Activated CD8-positive, alpha-beta T cell treated with anti-CD3 and anti-CD28 coated beads for 36 hours (primary cell): ENCODE measurements at regions not wholly inside any gene's neighbourhood (a gene's known extent, or its start where the extent isn't known, plus 50 kb on each side); places are given as distances from the start of the nearest gene placed in this dataset.
"Not testable (repeated sequence)": the region's sequence is repeated elsewhere in the genome, so short reads cannot be mapped to it uniquely, and the experiment has no call there.

Source experiments
- ATAC-seq: fragments of 200-7000 bp; cut with Tn5 transposase; one replicate; pipeline ENCODE4 v1.10.0; 2021; ENCODE audit warnings: mild to moderate bottlenecking, moderate library complexity
- CTCF ChIA-PET: fragments of 350-600 bp; sonication (Branson Sonifier 250); formaldehyde crosslinking; loops from one replicate; lab custom pipeline; 2021; ENCODE audit warnings: antibody characterized with exemption; lab: Charles Lee
- POLR2A ChIA-PET: fragments of 350-600 bp; sonication (Branson Sonifier 250); formaldehyde crosslinking; loops from one replicate; lab custom pipeline; 2021; ENCODE audit warnings: antibody characterized with exemption; lab: Charles Lee
- DNase-seq: peaks from one replicate; pipeline ENCODE4 v3.0.0-alpha.2; 2020
- H3K27ac Mint-ChIP-seq: one replicate; pipeline ENCODE4 v1.8.0; 2021; ENCODE audit warnings: mild to moderate bottlenecking, mixed read lengths
- H3K27me3 Mint-ChIP-seq: one replicate; pipeline ENCODE4 v1.8.0; 2021; ENCODE audit warnings: mixed read lengths
- H3K36me3 Mint-ChIP-seq: one replicate; pipeline ENCODE4 v1.8.0; 2021; ENCODE audit warnings: low read depth, mixed read lengths
- H3K4me1 Mint-ChIP-seq: one replicate; pipeline ENCODE4 v1.8.0; 2021; ENCODE audit warnings: low read depth, mixed read lengths
- H3K4me3 Mint-ChIP-seq: one replicate; pipeline ENCODE4 v1.8.0; 2021; ENCODE audit warnings: mild to moderate bottlenecking, moderate library complexity, mixed read lengths
- H3K9me3 Mint-ChIP-seq: one replicate; pipeline ENCODE4 v1.8.0; 2021; ENCODE audit warnings: mixed read lengths
- CTCF ChIP-seq: fragments of 200-600 bp; IDR thresholded peaks from one replicate; pipeline ENCODE4 v1.8.0; 2022; ENCODE audit warnings: antibody characterized with exemption, mild to moderate bottlenecking
- intact Hi-C: fragments of 100-400 bp; cut with micrococcal nuclease; formaldehyde crosslinking; loops from one replicate; pipeline ENCODE4 v1.10.0; 2022

- DNase-seq: no peak
- ChIA-PET CTCF (no interaction called here), POLR2A (no interaction called here)
- Mint-ChIP-seq H3K4me3 (no peak overlapping the region), H3K4me1 (no peaks in the 10 kb centered on the region), H3K36me3 (no peaks in the 10 kb centered on the region), H3K27ac (no peak overlapping the region), H3K9me3 (peaks cover 21% of the 10 kb centered on the region), H3K27me3 (no peaks in the 10 kb centered on the region)
- TF ChIP-seq CTCF: no peak
- no peak for ATAC-seq
- intact Hi-C loops: no loop called here
These were observed 152.7 kb upstream of the FOXD4L5 start for GRCh38 chr9:65437724-65438123.

DNA sequence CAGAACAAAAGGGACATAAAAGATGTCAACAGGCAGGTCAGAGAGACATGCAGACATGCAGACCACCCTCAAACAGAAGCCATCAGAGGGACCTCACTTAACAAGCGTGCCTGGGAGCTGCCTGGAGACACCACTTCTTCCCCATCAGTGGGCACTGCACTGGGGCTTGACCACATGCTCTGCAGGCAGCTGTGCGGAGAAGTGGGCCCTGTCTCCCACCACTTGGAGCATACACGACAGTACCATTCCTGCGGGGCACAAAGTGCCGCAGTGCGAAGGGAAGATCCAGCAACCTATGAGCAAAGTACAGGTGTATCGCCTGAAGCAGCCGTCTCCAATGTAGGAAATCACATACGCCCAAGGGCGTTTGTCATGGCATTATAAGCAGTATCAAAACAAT is 150.5 kb upstream of the FOXD4L5 start:
- intact Hi-C loops: no loop called here
- no peak for TF ChIP-seq CTCF
- ChIA-PET CTCF (no interaction called here), POLR2A (no interaction called here)
- DNase-seq (no peak), ATAC-seq (no peak)
- Mint-ChIP-seq H3K36me3 (peaks cover 3% of the 10 kb centered on the region), H3K27me3 (no peaks in the 10 kb centered on the region), H3K4me3 (no peak overlapping the region), H3K9me3 (peaks cover 30% of the 10 kb centered on the region), H3K27ac (no peak overlapping the region), H3K4me1 (no peaks in the 10 kb centered on the region)

DNA sequence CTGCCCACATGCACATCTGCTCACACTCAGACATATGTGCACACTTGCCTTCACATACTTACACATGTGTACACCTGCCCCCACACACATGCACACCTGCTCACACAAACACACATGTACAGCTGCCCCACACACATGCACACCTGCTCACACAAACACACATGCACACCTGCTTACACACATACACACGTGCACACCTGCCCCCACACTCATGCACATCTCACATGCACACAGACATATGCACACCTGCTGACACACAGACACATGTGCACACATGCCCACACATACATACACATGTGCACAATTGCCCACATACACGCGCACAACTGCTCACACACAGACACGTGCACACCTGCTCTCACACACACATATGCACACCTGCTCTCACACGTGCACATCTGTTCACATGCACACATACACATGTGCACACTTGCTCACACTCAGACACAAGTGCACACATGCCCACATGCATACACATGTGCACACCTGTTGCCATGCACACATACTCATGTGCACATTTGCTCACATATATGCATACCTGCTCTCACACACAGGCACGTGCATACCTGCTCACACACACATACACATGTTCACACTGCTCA is 147.8 kb upstream of the FOXD4L5 start:
- no peaks in the 10 kb centered on the region for H3K27me3 Mint-ChIP-seq
- intact Hi-C loops: no loop called here
- ChIA-PET POLR2A (no interaction called here), CTCF (no interaction called here)
- no peak overlapping the region for H3K27ac Mint-ChIP-seq
- DNase-seq (no peak), ATAC-seq (no peak)
- TF ChIP-seq CTCF: no peak
- no peaks in the 10 kb centered on the region for H3K4me1 Mint-ChIP-seq
- H3K4me3 Mint-ChIP-seq: no peak overlapping the region
- peaks cover 3% of the 10 kb centered on the region for H3K36me3 Mint-ChIP-seq
- H3K9me3 Mint-ChIP-seq: peaks cover 25% of the 10 kb centered on the region

DNA sequence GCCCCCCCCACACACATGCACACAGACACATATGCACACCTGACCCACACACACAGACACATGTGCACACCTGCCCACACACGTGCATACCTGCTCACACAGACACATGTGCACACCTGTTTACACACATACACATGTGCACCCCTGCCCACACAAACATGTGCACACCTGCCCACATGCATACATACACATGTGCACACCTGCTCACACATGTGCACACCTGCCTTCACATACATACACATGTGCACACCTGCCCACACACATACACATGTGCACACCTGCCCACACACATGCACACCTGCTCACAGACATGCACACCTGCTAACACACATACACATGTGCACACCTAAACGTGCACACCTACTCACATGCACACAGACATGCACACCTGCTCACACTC is 147.0 kb upstream of the FOXD4L5 start:
- H3K27me3 Mint-ChIP-seq: no peaks in the 10 kb centered on the region
- peaks cover 3% of the 10 kb centered on the region for H3K36me3 Mint-ChIP-seq
- H3K4me1 Mint-ChIP-seq: no peaks in the 10 kb centered on the region
- H3K4me3 Mint-ChIP-seq: no peak overlapping the region
- ATAC-seq: no peak
- H3K9me3 Mint-ChIP-seq: peaks cover 22% of the 10 kb centered on the region
- intact Hi-C loops: no loop called here
- CTCF ChIA-PET: no interaction called here
- TF ChIP-seq CTCF: no peak
- POLR2A ChIA-PET: no interaction called here
- H3K27ac Mint-ChIP-seq: no peak overlapping the region
- DNase-seq: no peak

- DNase-seq: no peak
- Mint-ChIP-seq H3K27ac (no peak overlapping the region), H3K36me3 (peaks cover 3% of the 10 kb centered on the region), H3K4me1 (no peaks in the 10 kb centered on the region), H3K4me3 (no peak overlapping the region), H3K9me3 (peaks cover 24% of the 10 kb centered on the region), H3K27me3 (no peaks in the 10 kb centered on the region)
- no peak for TF ChIP-seq CTCF
- CTCF ChIA-PET: no interaction called here
- intact Hi-C loops: no loop called here
- POLR2A ChIA-PET: no interaction called here
- no peak for ATAC-seq
These were observed 145.2 kb upstream of the FOXD4L5 start for GRCh38 chr9:65430221-65430620.

DNA sequence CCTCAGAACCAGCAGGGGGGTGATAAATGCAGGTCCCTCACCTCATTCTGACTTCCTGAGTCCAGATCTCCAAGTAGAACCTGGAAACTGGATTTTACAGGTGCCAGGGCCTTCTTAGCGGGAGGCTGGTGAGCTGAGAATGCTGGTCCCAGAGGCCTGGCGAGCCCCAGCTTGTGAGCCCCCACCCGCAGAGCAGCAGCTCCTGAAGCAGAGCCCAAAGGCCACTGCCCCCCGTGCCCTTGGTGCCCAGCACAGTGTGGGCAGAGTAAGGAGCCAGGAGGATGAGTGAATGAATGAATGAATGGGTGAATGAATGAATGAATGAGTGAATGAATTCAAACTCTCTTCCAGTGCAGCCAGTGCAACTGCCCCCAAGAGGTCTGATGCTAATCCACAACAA is 142.4 kb upstream of the FOXD4L5 start:
- H3K4me3 Mint-ChIP-seq, H3K27me3 Mint-ChIP-seq, H3K4me1 Mint-ChIP-seq, CTCF ChIA-PET, intact Hi-C loops, H3K36me3 Mint-ChIP-seq, DNase-seq, ATAC-seq, POLR2A ChIA-PET, H3K27ac Mint-ChIP-seq: not testable (repeated sequence)
- peaks cover 24% of the 10 kb centered on the region for H3K9me3 Mint-ChIP-seq

GRCh38 chr9:65426813-65427212 is 141.8 kb upstream of the FOXD4L5 start:
- H3K36me3 Mint-ChIP-seq, ATAC-seq, CTCF ChIA-PET, POLR2A ChIA-PET, H3K27me3 Mint-ChIP-seq, H3K27ac Mint-ChIP-seq, intact Hi-C loops, H3K4me3 Mint-ChIP-seq, DNase-seq, H3K4me1 Mint-ChIP-seq: not testable (repeated sequence)
- H3K9me3 Mint-ChIP-seq: peaks cover 21% of the 10 kb centered on the region
